ENCODE measurements at regions not wholly inside any gene's neighbourhood (a gene's known extent, or its start where the extent isn't known, plus 50 kb on each side); places are given as distances from the start of the nearest gene placed in this dataset.

DNA sequence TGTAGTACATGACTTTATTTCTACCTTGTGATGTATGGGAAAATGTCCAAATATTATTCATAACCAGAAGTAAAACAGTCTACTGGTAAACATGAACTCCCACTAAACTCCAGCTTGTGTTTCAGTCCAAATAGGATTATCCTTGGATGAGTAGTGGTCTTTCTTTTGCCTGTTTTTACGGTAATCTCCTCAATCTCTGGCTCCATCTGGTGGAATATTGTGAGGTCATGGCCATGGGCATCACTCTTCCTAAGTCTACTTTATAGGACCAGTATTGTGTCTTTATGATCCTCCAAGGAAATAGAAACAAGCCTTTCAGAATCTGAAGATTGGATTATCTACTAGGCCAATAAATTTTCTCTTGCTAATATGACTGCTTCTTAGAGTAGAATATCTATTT lies 505.0 kb downstream of the BMP2 start:
- TF ChIP-seq, protein P1, sequence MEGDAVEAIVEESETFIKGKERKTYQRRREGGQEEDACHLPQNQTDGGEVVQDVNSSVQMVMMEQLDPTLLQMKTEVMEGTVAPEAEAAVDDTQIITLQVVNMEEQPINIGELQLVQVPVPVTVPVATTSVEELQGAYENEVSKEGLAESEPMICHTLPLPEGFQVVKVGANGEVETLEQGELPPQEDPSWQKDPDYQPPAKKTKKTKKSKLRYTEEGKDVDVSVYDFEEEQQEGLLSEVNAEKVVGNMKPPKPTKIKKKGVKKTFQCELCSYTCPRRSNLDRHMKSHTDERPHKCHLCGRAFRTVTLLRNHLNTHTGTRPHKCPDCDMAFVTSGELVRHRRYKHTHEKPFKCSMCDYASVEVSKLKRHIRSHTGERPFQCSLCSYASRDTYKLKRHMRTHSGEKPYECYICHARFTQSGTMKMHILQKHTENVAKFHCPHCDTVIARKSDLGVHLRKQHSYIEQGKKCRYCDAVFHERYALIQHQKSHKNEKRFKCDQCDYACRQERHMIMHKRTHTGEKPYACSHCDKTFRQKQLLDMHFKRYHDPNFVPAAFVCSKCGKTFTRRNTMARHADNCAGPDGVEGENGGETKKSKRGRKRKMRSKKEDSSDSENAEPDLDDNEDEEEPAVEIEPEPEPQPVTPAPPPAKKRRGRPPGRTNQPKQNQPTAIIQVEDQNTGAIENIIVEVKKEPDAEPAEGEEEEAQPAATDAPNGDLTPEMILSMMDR (IDR thresholded peaks at IDR 0.05), result no peak
- TF ChIP-seq POLR2A (IDR thresholded peaks at IDR 0.05), result no peak

All from sigmoid colon (tissue), 3 donors.